ENCODE measurements at regions not wholly inside any gene's neighbourhood (a gene's known extent, or its start where the extent isn't known, plus 50 kb on each side); places are given as distances from the start of the nearest gene placed in this dataset.

- no peak for DNase-seq
Observed at GRCh38 chr11:130615561-130615960, 167.1 kb downstream of the ADAMTS15 start.

DNA sequence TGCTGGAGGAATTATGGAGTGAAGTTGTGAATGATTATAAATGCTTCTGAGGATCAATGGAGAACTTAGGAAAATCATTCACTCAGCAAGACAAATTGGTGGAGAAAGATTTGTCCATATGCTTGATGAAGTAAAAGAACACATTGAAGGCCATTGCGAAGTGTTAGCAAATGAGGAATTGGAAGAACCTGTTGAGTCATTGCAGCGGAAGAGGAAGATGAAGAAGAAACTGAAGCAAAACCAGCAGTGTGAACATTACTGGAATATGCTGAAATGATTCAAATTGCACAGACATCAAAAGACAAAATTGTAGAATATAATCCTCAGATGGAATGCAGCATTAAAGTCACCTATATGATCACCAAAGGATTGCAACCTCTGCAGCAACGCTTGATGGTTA lies 168.1 kb downstream of the ADAMTS15 start:
- DNase-seq: no peak

DNA sequence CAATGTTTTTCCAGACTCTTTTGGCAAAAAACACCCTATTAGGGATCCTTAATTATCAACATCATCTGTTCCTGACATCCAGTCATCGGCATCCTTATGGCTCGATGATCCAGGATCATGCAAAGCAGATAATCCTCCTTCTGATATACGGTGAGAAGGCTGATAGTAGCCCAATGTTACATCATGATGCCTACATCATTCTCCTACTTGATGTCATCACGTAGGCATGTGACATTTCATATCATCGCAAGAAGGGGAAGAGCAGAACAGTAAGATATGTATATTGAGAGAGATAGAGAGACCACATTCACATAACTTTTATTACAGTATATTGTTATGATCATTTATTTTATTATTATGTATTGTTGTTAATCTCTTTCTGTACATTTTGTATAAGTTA lies 168.6 kb downstream of the ADAMTS15 start:
- no peak for DNase-seq

- DNase-seq: no peak
Observed at GRCh38 chr11:130620548-130620947, 172.1 kb downstream of the ADAMTS15 start.

GRCh38 chr11:130622141-130622542 lies 173.7 kb downstream of the ADAMTS15 start:
- DNase-seq: no peak

GRCh38 chr11:130623670-130624668 lies 175.5 kb downstream of the ADAMTS15 start:
- DNase-seq: no peak

- no peak for DNase-seq
Observed at GRCh38 chr11:130624971-130625544, 176.6 kb downstream of the ADAMTS15 start.

- DNase-seq: no peak
Observed at GRCh38 chr11:130625578-130626306, 177.3 kb downstream of the ADAMTS15 start.

- DNase-seq: no peak
Observed at GRCh38 chr11:130629039-130629438, 180.6 kb downstream of the ADAMTS15 start.

GRCh38 chr11:130631119-130631518 lies 182.7 kb downstream of the ADAMTS15 start:
- peak; percentile 32 for DNase-seq

GRCh38 chr11:130633466-130633865 lies 185.0 kb downstream of the ADAMTS15 start:
- DNase-seq: no peak

DNA sequence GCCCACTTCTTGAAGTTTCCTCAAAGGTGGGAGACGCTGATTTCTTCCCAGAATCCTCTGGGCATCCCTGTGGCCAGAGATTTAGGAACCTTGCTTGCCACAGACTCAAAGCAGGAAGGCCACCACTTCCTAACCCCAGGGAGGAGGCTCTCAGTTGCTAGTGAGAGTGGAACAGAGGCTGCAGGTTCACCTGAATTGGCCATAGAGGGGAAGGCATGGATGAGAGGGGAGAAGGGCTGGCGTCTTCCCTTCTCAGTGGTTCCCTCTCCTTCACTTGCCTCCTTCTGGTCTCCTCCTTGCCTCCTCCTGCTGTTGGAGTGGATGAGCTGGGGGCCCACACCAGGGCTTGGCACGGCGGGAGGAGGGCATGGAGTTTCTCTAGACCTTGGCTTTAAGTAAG lies 185.7 kb downstream of the ADAMTS15 start:
- no peak for DNase-seq

GRCh38 chr11:130634961-130635473 lies 186.6 kb downstream of the ADAMTS15 start:
- peak; percentile 77 for DNase-seq

DNA sequence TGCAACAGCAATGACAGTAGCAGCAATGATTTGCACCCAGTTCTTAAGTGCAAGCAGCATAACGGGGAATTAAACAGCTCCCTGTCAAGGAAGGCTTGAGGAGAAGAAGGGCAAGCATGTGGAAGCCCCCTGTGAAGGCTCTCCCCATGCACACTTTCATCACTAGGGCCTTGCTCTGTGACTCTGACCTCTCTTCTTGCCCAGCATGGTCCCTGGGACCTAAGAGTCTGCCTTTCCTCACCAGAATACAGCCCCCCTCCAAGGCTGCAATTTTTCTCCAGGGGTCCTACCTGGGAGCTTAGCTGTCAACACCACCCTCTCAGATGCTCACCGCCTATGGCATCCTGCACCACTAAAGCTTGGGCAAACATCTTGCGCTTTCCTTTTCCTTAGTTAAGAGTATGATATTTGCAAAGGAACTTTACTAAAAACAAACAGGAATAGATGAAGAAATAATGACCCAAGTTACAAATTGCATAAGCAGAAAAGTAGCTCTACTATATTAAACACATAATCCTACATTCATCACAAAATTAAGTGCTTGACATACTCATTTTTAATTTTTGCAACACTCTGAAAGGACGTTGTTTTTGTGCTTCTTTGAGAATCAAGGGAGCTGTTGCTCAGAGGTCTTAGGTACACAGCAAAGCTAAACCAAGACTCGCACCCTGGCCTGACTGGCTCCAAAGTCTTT lies 187.6 kb downstream of the ADAMTS15 start:
- DNase-seq: no peak

- DNase-seq: peak; percentile 39
Observed at GRCh38 chr11:130636722-130637464, 188.4 kb downstream of the ADAMTS15 start.

- DNase-seq: no peak
Observed at GRCh38 chr11:130637566-130637965, 189.1 kb downstream of the ADAMTS15 start.

DNA sequence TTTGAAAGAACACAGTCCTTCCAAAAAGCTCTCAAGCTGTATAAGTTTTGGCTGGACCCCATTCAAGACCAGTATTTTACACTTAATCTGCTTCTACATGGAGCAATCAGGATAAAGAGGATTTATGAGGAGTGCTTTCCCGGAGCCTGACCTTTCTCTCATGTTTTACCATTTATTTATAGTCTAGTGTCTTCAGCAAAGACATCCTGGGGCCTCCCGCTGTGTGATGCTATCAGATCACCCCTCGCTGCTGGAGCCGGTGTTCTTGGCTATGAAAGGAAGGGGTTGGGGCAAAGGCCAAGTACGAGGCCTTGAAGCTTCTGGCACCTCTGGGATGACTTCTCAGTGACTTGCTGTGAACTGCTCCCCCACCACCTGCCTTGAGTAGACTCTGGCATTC lies 189.6 kb downstream of the ADAMTS15 start:
- DNase-seq: no peak

DNA sequence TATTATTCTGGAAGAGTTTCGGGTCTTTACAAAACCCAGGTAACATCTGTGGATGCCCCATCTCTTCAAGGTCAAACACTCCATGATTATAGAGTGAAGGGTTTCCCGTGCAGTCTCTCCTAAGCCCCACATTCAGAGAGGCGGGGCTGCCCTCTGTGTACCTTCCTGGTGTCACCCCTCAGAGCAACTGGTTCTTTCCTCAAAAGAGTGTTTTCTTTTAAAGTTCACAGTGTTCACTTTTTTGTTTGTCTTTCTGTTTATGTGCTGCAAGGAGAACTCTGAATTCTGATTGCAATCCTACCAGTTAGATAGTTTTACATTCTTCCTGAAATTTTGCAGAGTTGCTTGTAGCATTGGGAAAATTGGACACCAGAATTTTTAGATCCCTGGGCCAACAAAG lies 190.2 kb downstream of the ADAMTS15 start:
- DNase-seq: no peak

DNA sequence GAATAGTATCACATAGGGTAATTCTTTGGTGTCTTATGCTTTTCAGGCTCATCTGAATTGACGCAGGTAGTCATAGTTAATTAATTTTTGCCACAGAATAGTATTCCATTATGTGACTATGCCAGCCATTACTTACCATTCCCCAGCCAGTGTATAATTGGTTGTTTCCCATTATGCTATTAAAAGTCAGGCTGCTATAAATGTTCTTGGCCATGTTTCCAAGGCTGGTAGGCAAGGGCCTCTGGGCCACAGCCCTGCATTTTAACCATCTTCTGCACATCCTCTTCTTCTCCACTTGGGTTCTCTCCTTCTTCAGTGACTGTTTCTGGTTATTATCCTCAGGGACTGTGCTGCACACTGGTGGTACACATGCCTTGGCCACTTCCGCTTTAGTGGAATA lies 190.9 kb downstream of the ADAMTS15 start:
- DNase-seq: no peak

DNA sequence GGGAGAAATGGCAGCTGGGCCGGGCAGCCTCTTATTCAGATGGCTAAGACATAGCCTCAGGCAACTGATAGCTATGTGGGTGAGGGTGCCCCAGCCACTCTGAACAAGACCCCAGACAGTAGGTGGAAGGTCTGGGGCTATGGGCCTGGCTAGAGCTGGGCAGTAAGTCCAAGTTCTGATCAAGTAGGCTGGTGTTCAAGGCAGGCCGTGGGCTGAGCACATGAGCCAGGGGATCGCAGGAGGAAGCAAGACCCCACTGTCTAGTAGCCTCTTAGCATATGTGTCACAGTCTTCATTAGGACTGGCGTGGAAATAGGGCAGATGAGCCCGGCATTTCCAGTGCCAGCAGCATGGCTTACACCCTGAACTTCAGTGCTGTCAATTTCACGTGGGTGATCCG lies 192.1 kb downstream of the ADAMTS15 start:
- no peak for DNase-seq

GRCh38 chr11:130641876-130642275 lies 193.4 kb downstream of the ADAMTS15 start:
- no peak for DNase-seq

DNA sequence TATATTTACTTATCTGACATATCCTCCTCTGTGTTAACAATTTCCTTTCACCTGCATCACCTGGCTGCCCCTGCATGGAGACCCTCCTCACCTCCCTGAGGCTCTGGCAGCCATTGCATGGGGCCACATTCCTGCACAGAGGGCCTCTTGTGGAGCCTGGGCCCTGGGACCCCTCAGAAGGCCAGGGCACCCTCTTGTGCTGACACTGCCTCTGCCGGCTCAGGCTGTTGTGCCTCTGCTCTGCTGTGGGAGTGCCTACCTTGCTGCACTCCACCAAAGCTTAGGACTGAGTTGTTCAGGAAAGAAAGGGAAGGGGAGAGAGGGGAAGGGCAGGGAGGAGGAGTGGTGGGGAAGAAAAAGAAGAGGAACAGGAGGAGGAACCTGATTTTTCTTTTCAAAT lies 194.5 kb downstream of the ADAMTS15 start:
- DNase-seq: no peak
